NCI-H2107 (cell line): ENCODE measurements at regions not wholly inside any gene's neighbourhood (a gene's known extent, or its start where the extent isn't known, plus 50 kb on each side); places are given as distances from the start of the nearest gene placed in this dataset.
"Not testable (repeated sequence)": the region's sequence is repeated elsewhere in the genome, so short reads cannot be mapped to it uniquely, and the experiment has no call there.

Source experiments
- DNase-seq: peaks from one replicate; lab custom pipeline; 2025; lab: John Stamatoyannopoulos, UW

GRCh38 chr1:187837787-187838186 is 1009.0 kb downstream of the PLA2G4A start:
- DNase-seq: no peak

- no peak for DNase-seq
These were observed 1009.9 kb downstream of the PLA2G4A start for GRCh38 chr1:187838335-187839293.

GRCh38 chr1:187839873-187840272 is 1011.1 kb downstream of the PLA2G4A start:
- DNase-seq: no peak

GRCh38 chr1:187840557-187840956 is 1011.8 kb downstream of the PLA2G4A start:
- no peak for DNase-seq

- no peak for DNase-seq
These were observed 1013.8 kb downstream of the PLA2G4A start for GRCh38 chr1:187842406-187843165.

GRCh38 chr1:187844313-187844712 is 1015.6 kb downstream of the PLA2G4A start:
- no peak for DNase-seq

- no peak for DNase-seq
These were observed 1018.8 kb downstream of the PLA2G4A start for GRCh38 chr1:187847531-187847930.

- DNase-seq: no peak
These were observed 1019.6 kb downstream of the PLA2G4A start for GRCh38 chr1:187848321-187848720.

- DNase-seq: not testable (repeated sequence)
These were observed 1021.4 kb downstream of the PLA2G4A start for GRCh38 chr1:187850146-187850545.

- DNase-seq: no peak
These were observed 1024.8 kb downstream of the PLA2G4A start for GRCh38 chr1:187853505-187853904.

GRCh38 chr1:187854457-187854856 is 1025.7 kb downstream of the PLA2G4A start:
- no peak for DNase-seq

GRCh38 chr1:187862506-187862905 is 1033.8 kb downstream of the PLA2G4A start:
- no peak for DNase-seq

GRCh38 chr1:187870552-187870951 is 1041.8 kb downstream of the PLA2G4A start:
- no peak for DNase-seq

GRCh38 chr1:187871177-187871845 is 1042.6 kb downstream of the PLA2G4A start:
- no peak for DNase-seq

GRCh38 chr1:187872550-187872949 is 1043.8 kb downstream of the PLA2G4A start:
- no peak for DNase-seq

- DNase-seq: peak; percentile 7
These were observed 1044.4 kb downstream of the PLA2G4A start for GRCh38 chr1:187873126-187873525.

- DNase-seq: no peak
These were observed 1048.0 kb downstream of the PLA2G4A start for GRCh38 chr1:187876775-187877174.

GRCh38 chr1:187877220-187877619 is 1048.5 kb downstream of the PLA2G4A start:
- peak; percentile 50 for DNase-seq

- peak; percentile 11 for DNase-seq
These were observed 1050.1 kb downstream of the PLA2G4A start for GRCh38 chr1:187878883-187879282.

GRCh38 chr1:187883356-187883755 is 1054.6 kb downstream of the PLA2G4A start:
- no peak for DNase-seq

GRCh38 chr1:187891993-187892682 is 1063.4 kb downstream of the PLA2G4A start:
- DNase-seq: no peak

- no peak for DNase-seq
These were observed 1063.9 kb downstream of the PLA2G4A start for GRCh38 chr1:187892683-187893039.
